Loucy (cell line): ENCODE measurements at regions not wholly inside any gene's neighbourhood (a gene's known extent, or its start where the extent isn't known, plus 50 kb on each side); places are given as distances from the start of the nearest gene placed in this dataset.

Source experiments
- CTCF ChIP-seq: fragments of 200-600 bp; sonication (generic); conservative IDR thresholded peaks from 2 replicates; pipeline ENCODE4 v1.5.1; 2014; ENCODE audit warnings: mild to moderate bottlenecking, antibody characterized with exemption, low read length
- EZH2phosphoT487 ChIP-seq: fragments of 200-600 bp; IDR thresholded peaks from 2 replicates; pipeline ENCODE4 v1.6.1; 2018; ENCODE audit warnings: antibody characterized with exemption, mild to moderate bottlenecking, moderate library complexity, borderline replicate concordance

DNA sequence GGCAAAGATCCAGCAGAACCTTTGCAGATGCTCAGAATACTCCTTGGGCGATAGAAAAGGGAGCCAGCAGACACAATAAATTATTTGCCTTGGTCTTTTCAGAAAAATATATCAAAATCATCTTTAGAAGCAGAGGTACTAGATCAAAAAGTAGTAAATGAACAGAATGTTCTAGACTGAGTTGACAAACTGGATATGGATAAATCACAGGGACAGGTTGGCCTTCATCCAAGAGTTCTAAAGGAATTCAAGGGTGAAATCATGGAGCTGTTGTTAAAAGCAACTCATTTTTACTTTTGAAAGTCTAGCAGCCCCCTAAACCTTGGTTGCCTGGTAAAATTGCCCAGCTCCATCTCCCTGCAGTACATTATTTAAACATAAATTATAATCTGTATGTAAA lies 99.1 kb downstream of the PLCE1 start:
- TF ChIP-seq CTCF (no peak), EZH2phosphoT487 (no peak)
